GM20431 (cell line): ENCODE measurements at regions not wholly inside any gene's neighbourhood (a gene's known extent, or its start where the extent isn't known, plus 50 kb on each side); places are given as distances from the start of the nearest gene placed in this dataset.

ENCODE experiments used
- in situ Hi-C: fragments of 300-500 bp; cut with MseI, MboI; formaldehyde crosslinking; loops from one replicate; pipeline ENCODE4 v1.15.0; 2020; ENCODE audit warnings: low sequenced_read_pairs; ENCODE audit not compliant: unreplicated experiment

GRCh38 chr4:17347445-17347844 lies 164.4 kb downstream of the QDPR start:
- in situ Hi-C loops = loop anchor here (25.0 kb wide), 1 partner anchor 1060 kb away; no protein-coding TSS in a partner anchor

GRCh38 chr4:17339376-17339775 lies 172.5 kb downstream of the QDPR start:
- in situ Hi-C loops = loop anchor here (25.0 kb wide), 1 partner anchor 1052 kb away; no protein-coding TSS in a partner anchor

GRCh38 chr4:17336986-17337385 lies 174.9 kb downstream of the QDPR start:
- in situ Hi-C loops = loop anchor here (25.0 kb wide), 1 partner anchor 1050 kb away; no protein-coding TSS in a partner anchor

- in situ Hi-C loops = loop anchor here (25.0 kb wide), 1 partner anchor 1049 kb away; no protein-coding TSS in a partner anchor
Observed at GRCh38 chr4:17336524-17336961, 175.3 kb downstream of the QDPR start.

- in situ Hi-C loops = loop anchor here (25.0 kb wide), 1 partner anchor 1049 kb away; no protein-coding TSS in a partner anchor
Observed at GRCh38 chr4:17336069-17336468, 175.8 kb downstream of the QDPR start.

- in situ Hi-C loops = loop anchor here (25.0 kb wide), 1 partner anchor 1048 kb away; no protein-coding TSS in a partner anchor
Observed at GRCh38 chr4:17335371-17335770, 176.5 kb downstream of the QDPR start.

- in situ Hi-C loops = loop anchor here (25.0 kb wide), 1 partner anchor 1045 kb away; no protein-coding TSS in a partner anchor
Observed at GRCh38 chr4:17332478-17332877, 179.4 kb downstream of the QDPR start.

GRCh38 chr4:17329046-17329445 lies 182.8 kb downstream of the QDPR start:
- in situ Hi-C loops = loop anchor here (25.0 kb wide), 1 partner anchor 1042 kb away; no protein-coding TSS in a partner anchor

GRCh38 chr4:17328141-17328815 lies 183.6 kb downstream of the QDPR start:
- in situ Hi-C loops = loop anchor here (25.0 kb wide), 1 partner anchor 1041 kb away; no protein-coding TSS in a partner anchor

GRCh38 chr4:17327591-17327990 lies 184.3 kb downstream of the QDPR start:
- in situ Hi-C loops = loop anchor here (25.0 kb wide), 1 partner anchor 1040 kb away; no protein-coding TSS in a partner anchor

- in situ Hi-C loops = loop anchor here (25.0 kb wide), 1 partner anchor 1039 kb away; no protein-coding TSS in a partner anchor
Observed at GRCh38 chr4:17326756-17327155, 185.1 kb downstream of the QDPR start.

- in situ Hi-C loops = loop anchor here (25.0 kb wide), 1 partner anchor 1038 kb away; no protein-coding TSS in a partner anchor
Observed at GRCh38 chr4:17325098-17325497, 186.8 kb downstream of the QDPR start.

GRCh38 chr4:17324386-17324830 lies 187.5 kb downstream of the QDPR start:
- in situ Hi-C loops = no loop called here

GRCh38 chr4:17323554-17324385 lies 188.1 kb downstream of the QDPR start:
- in situ Hi-C loops = no loop called here

GRCh38 chr4:17322514-17322913 lies 189.4 kb downstream of the QDPR start:
- in situ Hi-C loops = no loop called here

- in situ Hi-C loops = no loop called here
Observed at GRCh38 chr4:17320046-17320445, 191.8 kb downstream of the QDPR start.

GRCh38 chr4:17317526-17317925 lies 194.4 kb downstream of the QDPR start:
- in situ Hi-C loops = no loop called here

GRCh38 chr4:17316566-17316965 lies 195.3 kb downstream of the QDPR start:
- in situ Hi-C loops = no loop called here

- in situ Hi-C loops = no loop called here
Observed at GRCh38 chr4:17315459-17315858, 196.4 kb downstream of the QDPR start.

GRCh38 chr4:17313194-17313593 lies 198.7 kb downstream of the QDPR start:
- in situ Hi-C loops = no loop called here
